Neural crest cell (in vitro differentiated cells): ENCODE measurements at regions not wholly inside any gene's neighbourhood (a gene's known extent, or its start where the extent isn't known, plus 50 kb on each side); places are given as distances from the start of the nearest gene placed in this dataset.

Experiments used
- DNase-seq: peaks from one replicate; pipeline ENCODE4 v3.0.0; 2021; ENCODE audit warnings: low read depth, mixed read lengths, low spot score
- H3K27ac Mint-ChIP-seq: one replicate; pipeline ENCODE4 v1.8.0; 2021; ENCODE audit warnings: mild to moderate bottlenecking, mixed read lengths; ENCODE audit not compliant: unreplicated experiment
- H3K27me3 Mint-ChIP-seq: 2 replicates; pipeline ENCODE4 v1.8.0; 2021; ENCODE audit warnings: low read depth, mild to moderate bottlenecking, mixed read lengths
- H3K36me3 Mint-ChIP-seq: 2 replicates; pipeline ENCODE4 v1.8.0; 2021; ENCODE audit warnings: low read depth, mild to moderate bottlenecking, mixed read lengths
- H3K4me1 Mint-ChIP-seq: 2 replicates; pipeline ENCODE4 v1.8.0; 2021; ENCODE audit warnings: mixed read lengths
- H3K4me3 Mint-ChIP-seq: one replicate; pipeline ENCODE4 v1.8.0; 2021; ENCODE audit warnings: mild to moderate bottlenecking, mixed read lengths
- H3K9me3 Mint-ChIP-seq: 2 replicates; pipeline ENCODE4 v1.8.0; 2021; ENCODE audit warnings: mixed read lengths
- CTCF ChIP-seq: fragments of 200-600 bp; sonication (generic); conservative IDR thresholded peaks from 2 replicates; pipeline ENCODE4 v1.5.0; 2021; ENCODE audit warnings: antibody characterized with exemption, mild to moderate bottlenecking

- H3K4me1 Mint-ChIP-seq: no peaks in the 10 kb centered on the region
- DNase-seq: no peak
- TF ChIP-seq CTCF: no peak
- H3K9me3 Mint-ChIP-seq: no peaks in the 10 kb centered on the region
- no peaks in the 10 kb centered on the region for H3K36me3 Mint-ChIP-seq
- no peaks in the 10 kb centered on the region for H3K27me3 Mint-ChIP-seq
- H3K4me3 Mint-ChIP-seq: no peak overlapping the region
- H3K27ac Mint-ChIP-seq: peak overlapping the region; percentile 44
Observed at GRCh38 chr1:116185161-116185701, 74.0 kb downstream of the MAB21L3 start.

GRCh38 chr1:116189481-116189880 lies 78.3 kb downstream of the MAB21L3 start:
- H3K36me3 Mint-ChIP-seq: no peaks in the 10 kb centered on the region
- no peak for DNase-seq
- TF ChIP-seq CTCF: no peak
- no peaks in the 10 kb centered on the region for H3K27me3 Mint-ChIP-seq
- H3K4me3 Mint-ChIP-seq: no peak overlapping the region
- H3K4me1 Mint-ChIP-seq: no peaks in the 10 kb centered on the region
- peaks cover 7% of the 10 kb centered on the region for H3K9me3 Mint-ChIP-seq
- no peak overlapping the region for H3K27ac Mint-ChIP-seq

- Mint-ChIP-seq H3K4me1 (no peaks in the 10 kb centered on the region), H3K9me3 (peaks cover 7% of the 10 kb centered on the region), H3K36me3 (no peaks in the 10 kb centered on the region), H3K4me3 (no peak overlapping the region), H3K27ac (no peak overlapping the region), H3K27me3 (no peaks in the 10 kb centered on the region)
- no peak for DNase-seq
- no peak for TF ChIP-seq CTCF
Observed at GRCh38 chr1:116191294-116191693, 80.1 kb downstream of the MAB21L3 start.

GRCh38 chr1:116193768-116194167 lies 82.6 kb downstream of the MAB21L3 start:
- no peak for TF ChIP-seq CTCF
- DNase-seq: no peak
- Mint-ChIP-seq H3K4me1 (no peaks in the 10 kb centered on the region), H3K36me3 (no peaks in the 10 kb centered on the region), H3K9me3 (peaks cover 7% of the 10 kb centered on the region), H3K27me3 (no peaks in the 10 kb centered on the region), H3K4me3 (no peak overlapping the region), H3K27ac (no peak overlapping the region)

- no peaks in the 10 kb centered on the region for H3K4me1 Mint-ChIP-seq
- no peak for TF ChIP-seq CTCF
- no peaks in the 10 kb centered on the region for H3K36me3 Mint-ChIP-seq
- H3K27me3 Mint-ChIP-seq: peaks cover 3% of the 10 kb centered on the region
- H3K4me3 Mint-ChIP-seq: no peak overlapping the region
- peaks cover 7% of the 10 kb centered on the region for H3K9me3 Mint-ChIP-seq
- DNase-seq: no peak
- H3K27ac Mint-ChIP-seq: no peak overlapping the region
Observed at GRCh38 chr1:116194568-116194967, 83.4 kb downstream of the MAB21L3 start.
